PC-3 (cell line): ENCODE measurements at regions not wholly inside any gene's neighbourhood (a gene's known extent, or its start where the extent isn't known, plus 50 kb on each side); places are given as distances from the start of the nearest gene placed in this dataset.

ENCODE experiments used
- ATAC-seq: fragments of 200-7000 bp; cut with Tn5 transposase; 2 replicates; pipeline ENCODE4 v1.9.1; 2020; ENCODE audit warnings: mild to moderate bottlenecking, moderate library complexity
- BruUV-seq: library from RNA; stranded (reverse); fragments of 400-500 nt; replicated peaks from 2 replicates; lab custom pipeline; 2021; lab: Mats Ljungman, UMichigan
- CTCF ChIA-PET: fragments of 300-600 bp; sonication (Branson Sonifier 250); formaldehyde crosslinking; loops from one replicate; lab custom pipeline; 2022; ENCODE audit warnings: antibody characterized with exemption; lab: Charles Lee
- POLR2A ChIA-PET: fragments of 300-600 bp; sonication (Branson Sonifier 250); formaldehyde crosslinking; loops from one replicate; lab custom pipeline; 2022; ENCODE audit warnings: antibody characterized with exemption; ENCODE audit not compliant: unreplicated experiment; lab: Charles Lee
- DNase-seq: peaks from one replicate; pipeline ENCODE4 v3.0.0-alpha.2; 2015
- H2AFZ ChIP-seq: fragments of 300-600 bp; sonication (generic); 2 replicates; pipeline ENCODE4 v1.6.0; 2016; ENCODE audit warnings: antibody characterized with exemption, low read length
- H3F3A ChIP-seq: fragments of 300-600 bp; sonication (generic); one replicate; pipeline ENCODE4 v1.6.0; 2017; ENCODE audit warnings: antibody characterized with exemption, low read length, control low read depth, mild to moderate bottlenecking; ENCODE audit not compliant: unreplicated experiment
- H3K27ac ChIP-seq: fragments of 300-600 bp; sonication (generic); 2 replicates; pipeline ENCODE4 v1.5.1; 2016; ENCODE audit warnings: mild to moderate bottlenecking, low read length
- H3K27me3 ChIP-seq: fragments of 300-600 bp; sonication (generic); 2 replicates; pipeline ENCODE4 v1.6.1; 2016; ENCODE audit warnings: low read length, mixed read lengths
- H3K36me3 ChIP-seq: fragments of 300-600 bp; sonication (generic); 2 replicates; pipeline ENCODE4 v1.6.1; 2016; ENCODE audit warnings: low read depth, mixed run types, low read length, mixed read lengths
- H3K4me1 ChIP-seq: fragments of 300-600 bp; sonication (generic); 2 replicates; pipeline ENCODE4 v1.5.1; 2016; ENCODE audit warnings: low read length; ENCODE audit not compliant: insufficient read depth
- H3K4me2 ChIP-seq: fragments of 300-600 bp; sonication (generic); 2 replicates; pipeline ENCODE4 v1.6.0; 2016; ENCODE audit warnings: low read length
- H3K4me3 ChIP-seq: fragments of 300-600 bp; sonication (generic); 2 replicates; pipeline ENCODE4 v1.5.1; 2016; ENCODE audit warnings: mild to moderate bottlenecking, low read length, mixed read lengths
- H3K79me2 ChIP-seq: fragments of 300-600 bp; sonication (generic); 2 replicates; pipeline ENCODE4 v1.6.1; 2017; ENCODE audit warnings: low read length, mixed read lengths
- H3K9ac ChIP-seq: fragments of 300-600 bp; sonication (generic); 2 replicates; pipeline ENCODE4 v1.6.0; 2016; ENCODE audit warnings: mild to moderate bottlenecking, low read length
- H3K9me2 ChIP-seq: fragments of 300-600 bp; sonication (generic); replicated peaks from 2 replicates; pipeline ENCODE4 v1.6.1; 2016; ENCODE audit warnings: mixed run types, low read length, mixed read lengths
- H3K9me3 ChIP-seq: fragments of 300-600 bp; sonication (generic); 2 replicates; pipeline ENCODE4 v1.6.1; 2016; ENCODE audit warnings: low read length, mixed read lengths
- H4K20me1 ChIP-seq: fragments of 300-600 bp; sonication (generic); 2 replicates; pipeline ENCODE4 v1.6.1; 2016; ENCODE audit warnings: low read length, mixed read lengths
- CTCF ChIP-seq: fragments of 300-600 bp; sonication (generic); conservative IDR thresholded peaks from 2 replicates; pipeline ENCODE4 v1.5.1; 2017; ENCODE audit warnings: antibody characterized with exemption, low read depth, mild to moderate bottlenecking, low read length
- EZH2 ChIP-seq: fragments of 300-600 bp; sonication (generic); IDR thresholded peaks from one replicate; pipeline ENCODE4 v1.6.1; 2017; ENCODE audit warnings: antibody characterized with exemption, mild to moderate bottlenecking, low read length; ENCODE audit not compliant: unreplicated experiment
- EZH2phosphoT487 ChIP-seq: fragments of 300-600 bp; sonication (generic); IDR thresholded peaks from 2 replicates; pipeline ENCODE4 v1.6.1; 2018; ENCODE audit warnings: mild to moderate bottlenecking, antibody characterized with exemption, low read length, borderline replicate concordance
- intact Hi-C: fragments of 100-400 bp; cut with micrococcal nuclease; formaldehyde crosslinking; loops from 2 replicates; pipeline ENCODE4 v1.9.0; 2023

DNA sequence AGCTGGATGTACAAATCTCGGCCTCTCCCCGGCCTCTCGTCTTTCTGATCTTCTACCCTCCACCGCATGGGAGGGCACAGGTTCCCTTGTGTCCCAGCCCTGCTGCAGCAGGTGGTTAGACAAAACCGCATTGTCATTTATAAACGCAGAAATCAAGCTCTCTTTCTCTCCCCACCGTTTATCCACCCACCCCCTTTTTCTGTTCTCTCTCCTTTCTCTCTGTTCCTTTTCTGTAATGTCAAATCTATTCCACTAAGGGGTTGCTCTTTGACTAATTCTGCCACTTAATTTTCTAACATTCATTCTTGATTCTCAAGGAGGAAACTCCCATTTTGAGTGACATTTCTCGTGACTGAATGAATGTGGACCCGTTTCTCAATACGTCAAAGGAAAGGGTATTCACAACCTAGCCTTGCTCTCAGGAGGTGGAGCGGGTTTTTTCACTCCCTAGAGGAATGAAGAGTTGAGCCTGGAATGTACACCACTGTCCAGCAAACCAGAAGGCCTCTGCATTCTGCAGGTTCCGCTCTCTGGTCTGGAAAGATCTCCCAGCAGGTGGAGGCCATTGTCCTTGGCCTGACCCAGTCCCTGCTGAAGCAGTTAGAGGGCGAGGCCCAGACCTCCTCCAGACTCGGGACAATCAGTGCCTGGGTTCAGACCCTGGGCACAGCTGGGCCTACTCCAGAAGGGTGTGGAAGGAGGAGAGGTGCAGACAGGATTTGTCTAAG lies 70.9 kb upstream of the ENPP6 start:
- no peaks in the 10 kb centered on the region for H4K20me1 ChIP-seq
- no peak; the same call in 1 of the 2 replicates for ATAC-seq
- no peaks in the 10 kb centered on the region for H3K27me3 ChIP-seq
- H2AFZ ChIP-seq, result peak overlapping the region; percentile 71; the same call in 1 of the 2 replicates
- no peaks in the 10 kb centered on the region for H3K9me3 ChIP-seq
- H3K4me1 ChIP-seq, result peaks cover 13% of the 10 kb centered on the region
- intact Hi-C loops, result no loop called here
- no peaks in the 10 kb centered on the region for H3K79me2 ChIP-seq
- no peaks in the 10 kb centered on the region for H3K36me3 ChIP-seq
- H3K4me3 ChIP-seq, result no peak overlapping the region
- no peak for TF ChIP-seq EZH2
- TF ChIP-seq EZH2phosphoT487, result no peak
- no peak for TF ChIP-seq CTCF
- no peak overlapping the region for H3K9ac ChIP-seq
- 0 out of 2 replicates have a peak overlapping the region, but pooled peaks have one; percentile 74 for H3K4me2 ChIP-seq
- H3K27ac ChIP-seq, result peak overlapping the region; percentile 40; the same call in 1 of the 2 replicates
- CTCF ChIA-PET, result no interaction called here
- POLR2A ChIA-PET, result no interaction called here
- no peaks in the 10 kb centered on the region for H3K9me2 ChIP-seq
- BruUV-seq, result no TSS peak
- no peaks in the 10 kb centered on the region for H3F3A ChIP-seq
- no peak for DNase-seq

- Histone ChIP-seq H3K9me2 (no peaks in the 10 kb centered on the region), H3K9ac (peak overlapping the region; percentile 21; the same call in 1 of the 2 replicates), H3K9me3 (no peaks in the 10 kb centered on the region), H4K20me1 (no peaks in the 10 kb centered on the region), H3K4me2 (peak overlapping the region; percentile 74), H3K4me3 (peak overlapping the region; percentile 32; the same call in 1 of the 2 replicates), H3F3A (no peaks in the 10 kb centered on the region), H3K79me2 (no peaks in the 10 kb centered on the region), H3K27ac (peak overlapping the region; percentile 40), H3K27me3 (no peaks in the 10 kb centered on the region), H2AFZ (peak overlapping the region; percentile 71), H3K4me1 (peaks cover 13% of the 10 kb centered on the region), H3K36me3 (no peaks in the 10 kb centered on the region)
- TF ChIP-seq EZH2phosphoT487, result no peak
- TF ChIP-seq EZH2, result no peak
- peak; percentile 58 for TF ChIP-seq CTCF
- peak; percentile 53 for ATAC-seq
- BruUV-seq, result no TSS peak
- peak; percentile 73 for DNase-seq
- POLR2A ChIA-PET, result interaction anchor here (0.6 kb wide), 1 partner anchor 22 kb away, joined by 6 read pairs; no protein-coding TSS in a partner anchor
- CTCF ChIA-PET, result interaction anchor here (1.4 kb wide), 1 partner anchor 24 kb away, joined by 8 read pairs; no protein-coding TSS in a partner anchor
- intact Hi-C loops, result loop anchor here (1.0 kb wide), 1 partner anchor 250 kb away; no protein-coding TSS in a partner anchor
Measured at GRCh38 chr4:184287697-184288255, 70.1 kb upstream of the ENPP6 start.

- no peaks in the 10 kb centered on the region for H4K20me1 ChIP-seq
- intact Hi-C loops, result no loop called here
- H3K27me3 ChIP-seq, result no peaks in the 10 kb centered on the region
- no peak overlapping the region for H3K4me3 ChIP-seq
- TF ChIP-seq EZH2 (no peak), EZH2phosphoT487 (no peak), CTCF (no peak)
- no peaks in the 10 kb centered on the region for H3F3A ChIP-seq
- POLR2A ChIA-PET, result no interaction called here
- H3K27ac ChIP-seq, result no peak overlapping the region
- H3K36me3 ChIP-seq, result no peaks in the 10 kb centered on the region
- CTCF ChIA-PET, result no interaction called here
- H3K9me3 ChIP-seq, result no peaks in the 10 kb centered on the region
- BruUV-seq, result no TSS peak
- no peak overlapping the region for H2AFZ ChIP-seq
- peaks cover 13% of the 10 kb centered on the region for H3K4me1 ChIP-seq
- H3K9ac ChIP-seq, result no peak overlapping the region
- no peaks in the 10 kb centered on the region for H3K79me2 ChIP-seq
- DNase-seq (no peak), ATAC-seq (no peak)
- H3K4me2 ChIP-seq, result no peak overlapping the region
- H3K9me2 ChIP-seq, result no peaks in the 10 kb centered on the region
Measured at GRCh38 chr4:184286358-184286757, 68.7 kb upstream of the ENPP6 start.
